ENCODE measurements at regions not wholly inside any gene's neighbourhood (a gene's known extent, or its start where the extent isn't known, plus 50 kb on each side); places are given as distances from the start of the nearest gene placed in this dataset.

DNA sequence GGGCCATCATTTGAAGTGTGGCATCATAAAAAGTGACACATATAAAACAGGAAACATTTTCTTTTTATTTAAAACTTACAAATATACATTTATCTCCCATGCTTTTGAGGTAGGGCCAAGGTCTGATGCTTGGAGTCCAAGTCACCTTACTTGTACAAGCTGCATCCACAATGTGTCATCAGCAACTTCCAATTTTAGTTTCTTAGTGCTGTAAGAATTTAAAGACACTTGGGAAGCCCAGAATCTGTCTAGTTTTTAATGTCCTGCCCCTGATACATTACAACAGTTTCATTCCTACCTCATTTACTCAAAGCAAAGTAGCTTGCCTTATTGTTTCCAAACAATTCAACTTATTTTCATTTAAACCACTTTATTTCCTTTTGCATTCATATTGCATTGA is 297.7 kb downstream of the MTX2 start:
- POLR2A ChIA-PET: interaction anchor here (1.5 kb wide), 1 partner anchor 13 kb away, joined by 6 read pairs; no protein-coding TSS in a partner anchor
- CTCF ChIA-PET: no interaction called here
- DNase-seq (ENCODE audit: extremely low spot score): no peak
- no peak for TF ChIP-seq BHLHE40 (IDR thresholded peaks at IDR 0.05; ENCODE audit: borderline replicate concordance)
- TF ChIP-seq SUZ12 (IDR thresholded peaks at IDR 0.05): no peak
- TF ChIP-seq, protein P1, sequence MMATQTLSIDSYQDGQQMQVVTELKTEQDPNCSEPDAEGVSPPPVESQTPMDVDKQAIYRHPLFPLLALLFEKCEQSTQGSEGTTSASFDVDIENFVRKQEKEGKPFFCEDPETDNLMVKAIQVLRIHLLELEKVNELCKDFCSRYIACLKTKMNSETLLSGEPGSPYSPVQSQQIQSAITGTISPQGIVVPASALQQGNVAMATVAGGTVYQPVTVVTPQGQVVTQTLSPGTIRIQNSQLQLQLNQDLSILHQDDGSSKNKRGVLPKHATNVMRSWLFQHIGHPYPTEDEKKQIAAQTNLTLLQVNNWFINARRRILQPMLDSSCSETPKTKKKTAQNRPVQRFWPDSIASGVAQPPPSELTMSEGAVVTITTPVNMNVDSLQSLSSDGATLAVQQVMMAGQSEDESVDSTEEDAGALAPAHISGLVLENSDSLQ (IDR thresholded peaks at IDR 0.05): no peak
- no peak for TF ChIP-seq LEF1 (IDR thresholded peaks at IDR 0.05; ENCODE audit: borderline replicate concordance)
- TF ChIP-seq ZNF384 (IDR thresholded peaks at IDR 0.05): no peak
- no peak for TF ChIP-seq HDGF (IDR thresholded peaks at IDR 0.05; ENCODE audit: borderline replicate concordance)
- no peak for TF ChIP-seq FOXM1 (IDR thresholded peaks at IDR 0.05; ENCODE audit: borderline replicate concordance)
- TF ChIP-seq ARNT (IDR thresholded peaks at IDR 0.05): no peak
- no peak for TF ChIP-seq NFRKB (IDR thresholded peaks at IDR 0.05)

DNA sequence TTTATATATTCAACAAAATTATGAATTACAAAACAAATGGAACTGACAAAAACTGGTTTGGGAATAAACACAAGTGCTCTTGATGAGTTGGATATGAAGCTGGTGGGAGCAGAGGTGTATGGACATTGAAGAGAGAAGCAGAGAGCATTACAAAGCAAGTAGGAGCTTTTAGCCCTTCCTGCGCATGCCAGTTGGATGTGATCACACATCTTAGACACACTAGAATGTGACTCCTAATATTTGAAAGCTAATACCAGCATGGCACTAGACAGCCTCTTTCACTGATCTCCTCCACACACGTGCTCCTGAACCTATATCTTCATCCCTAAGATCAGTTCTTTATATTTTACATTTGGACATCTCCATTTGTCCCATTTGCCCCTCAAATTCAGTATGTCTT is 298.1 kb downstream of the MTX2 start:
- POLR2A ChIA-PET: interaction anchor here (1.5 kb wide), 1 partner anchor 13 kb away, joined by 6 read pairs; no protein-coding TSS in a partner anchor

DNA sequence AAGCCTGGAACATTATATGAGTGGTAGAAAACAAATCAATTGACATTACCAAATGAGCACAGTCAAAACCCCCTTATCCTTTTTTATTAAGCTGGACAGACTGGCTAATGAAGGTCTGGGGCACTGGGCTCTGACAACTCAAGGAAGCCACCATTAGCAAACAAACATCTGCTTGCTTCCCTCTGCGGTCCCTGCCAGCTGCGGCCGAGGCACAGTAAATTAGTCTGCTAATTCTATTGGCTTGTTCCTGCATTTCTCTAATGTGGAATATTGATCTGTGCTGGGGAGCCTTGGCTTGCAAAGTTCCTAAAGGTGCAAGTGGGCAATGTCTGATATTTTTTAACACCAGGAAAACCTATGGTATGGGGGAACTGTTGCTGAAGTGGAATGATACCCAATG is 300.3 kb downstream of the MTX2 start:
- ChIA-PET CTCF (no interaction called here), POLR2A (no interaction called here)
- no peak for TF ChIP-seq ARNT (IDR thresholded peaks at IDR 0.05)
- TF ChIP-seq BHLHE40 (IDR thresholded peaks at IDR 0.05; ENCODE audit: borderline replicate concordance): no peak
- no peak for TF ChIP-seq NFRKB (IDR thresholded peaks at IDR 0.05)
- no peak for TF ChIP-seq TARDBP (IDR thresholded peaks at IDR 0.05)
- DNase-seq (ENCODE audit: extremely low spot score): no peak

More for the DNA sequence above, 298.1 kb downstream of the MTX2 start:
- TF ChIP-seq LEF1 (IDR thresholded peaks at IDR 0.05; ENCODE audit: borderline replicate concordance) (no peak), L3MBTL2 (conservative IDR thresholded peaks at IDR 0.05) (no peak), ZNF384 (IDR thresholded peaks at IDR 0.05) (no peak), ARNT (IDR thresholded peaks at IDR 0.05) (no peak), TARDBP (IDR thresholded peaks at IDR 0.05) (no peak), SUZ12 (IDR thresholded peaks at IDR 0.05) (no peak), BHLHE40 (IDR thresholded peaks at IDR 0.05; ENCODE audit: borderline replicate concordance) (no peak)
- DNase-seq (ENCODE audit: extremely low spot score): no peak
- CTCF ChIA-PET: no interaction called here

DNA sequence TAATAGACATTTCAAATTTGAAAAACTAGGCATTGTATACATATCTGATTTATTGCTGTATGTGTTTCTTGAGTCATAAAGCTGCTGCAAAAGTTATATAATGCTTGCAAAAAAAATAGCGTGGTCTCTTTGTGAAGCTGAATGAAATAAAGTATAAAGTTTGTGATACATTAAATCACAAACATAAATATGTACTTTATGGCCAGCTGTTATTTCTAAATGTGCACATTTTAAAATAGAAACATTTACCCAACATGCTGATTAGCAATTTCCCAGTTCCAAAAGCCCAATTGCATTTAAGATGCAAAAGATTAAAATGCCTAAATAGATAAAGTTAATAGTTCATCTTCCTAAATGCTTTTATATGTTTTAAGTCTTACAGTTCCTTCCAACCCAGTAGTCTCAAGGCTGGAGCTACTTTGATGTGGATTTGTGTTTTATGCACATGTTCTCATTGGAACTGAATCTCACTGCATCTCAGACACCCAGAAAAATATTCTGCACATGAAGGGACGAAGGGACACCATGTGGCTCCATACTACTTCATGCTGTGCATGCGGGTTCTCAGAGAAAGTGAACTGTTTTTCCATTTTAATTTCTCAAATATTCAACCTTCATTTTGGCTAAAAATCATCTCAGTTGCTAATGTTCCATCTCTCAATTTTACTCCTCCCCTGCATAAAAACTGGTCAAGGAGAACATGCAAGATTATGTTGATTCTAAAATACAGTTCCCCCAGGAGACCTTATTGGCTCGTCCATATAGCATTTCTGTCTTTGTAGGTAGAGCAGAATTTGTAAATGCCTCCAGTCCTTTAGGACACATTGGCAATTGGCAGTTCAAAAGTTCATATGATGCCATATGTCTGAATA is 304.6 kb downstream of the MTX2 start:
- no peak for TF ChIP-seq ELF4 (IDR thresholded peaks at IDR 0.05)
- TF ChIP-seq TARDBP (IDR thresholded peaks at IDR 0.05): no peak
- no peak for TF ChIP-seq CTBP1 (IDR thresholded peaks at IDR 0.05; ENCODE audit: borderline replicate concordance)
- ChIA-PET CTCF (interaction anchor here (1.1 kb wide), 1 partner anchor 19 kb away, joined by 3 read pairs; no protein-coding TSS in a partner anchor), POLR2A (interaction anchor here (1.0 kb wide), 1 partner anchor 110 kb away, joined by 3 read pairs; no protein-coding TSS in a partner anchor)
- DNase-seq (ENCODE audit: extremely low spot score): no peak

DNA sequence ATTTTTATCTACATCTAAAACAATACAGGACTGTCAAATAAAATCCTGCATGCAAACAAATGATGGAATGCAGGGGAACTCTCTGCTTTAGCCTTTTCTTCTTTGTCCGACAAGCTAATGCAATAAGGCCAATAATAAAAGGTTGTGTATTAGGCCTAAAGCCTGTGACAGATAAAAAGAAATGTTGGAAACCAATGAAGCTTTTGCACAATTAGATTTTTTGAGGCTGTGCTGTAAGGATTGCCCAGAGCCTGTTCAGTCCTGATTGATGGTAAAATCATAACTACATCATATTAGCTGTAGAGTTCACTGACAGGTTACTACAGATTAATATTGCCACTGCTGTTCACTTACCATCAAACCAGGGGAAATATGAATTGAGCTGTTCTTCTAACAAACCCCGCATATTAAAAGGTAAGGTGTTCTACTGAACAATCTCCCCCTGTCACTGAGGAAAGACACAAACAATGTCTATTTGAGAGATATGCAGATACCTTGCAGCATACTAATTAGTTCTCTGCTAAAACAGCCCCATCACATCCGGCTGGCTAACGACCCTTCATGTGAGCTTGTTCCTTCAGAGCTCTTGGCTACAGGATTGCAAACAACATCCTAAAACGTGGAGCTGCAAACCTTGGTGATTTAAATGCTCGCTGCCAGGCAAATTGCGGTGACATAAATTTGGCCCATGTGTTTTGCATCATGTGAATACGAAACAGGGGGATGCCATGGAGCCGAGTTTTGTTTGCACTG is 305.4 kb downstream of the MTX2 start:
- CTCF ChIA-PET: no interaction called here

DNA sequence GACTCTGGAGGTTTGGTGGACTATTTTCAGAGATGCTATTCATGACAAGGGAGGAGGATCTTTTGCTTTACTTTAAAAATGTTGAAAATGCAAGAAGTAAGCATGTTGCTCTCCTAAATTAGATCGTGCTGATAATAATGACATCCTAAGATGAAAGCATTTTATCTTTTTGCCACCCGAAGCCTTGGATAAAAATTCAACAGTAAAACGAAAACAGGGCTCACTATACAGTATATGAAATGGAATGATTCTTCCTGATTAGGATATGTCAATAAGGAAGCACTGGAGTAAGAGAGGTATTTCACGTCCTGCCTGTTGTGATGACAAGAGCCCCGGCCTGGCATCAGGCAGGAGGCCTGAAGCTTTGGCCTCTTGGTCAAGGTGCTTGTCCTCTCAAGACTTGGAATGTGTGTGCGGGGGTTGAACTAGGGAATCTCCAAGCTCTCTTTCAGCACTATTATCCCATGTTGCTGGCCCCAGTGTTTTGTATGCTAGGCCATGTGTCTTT is 306.0 kb downstream of the MTX2 start:
- no peak for DNase-seq (ENCODE audit: extremely low spot score)
- CTCF ChIA-PET: no interaction called here
- TF ChIP-seq L3MBTL2 (conservative IDR thresholded peaks at IDR 0.05): no peak
- no peak for TF ChIP-seq BHLHE40 (IDR thresholded peaks at IDR 0.05; ENCODE audit: borderline replicate concordance)
- TF ChIP-seq FOXM1 (IDR thresholded peaks at IDR 0.05; ENCODE audit: borderline replicate concordance): no peak
- TF ChIP-seq, protein P1 (IDR thresholded peaks at IDR 0.05): no peak
- no peak for TF ChIP-seq FOXA1 (IDR thresholded peaks at IDR 0.05)
- no peak for TF ChIP-seq SUZ12 (IDR thresholded peaks at IDR 0.05)
- no peak for TF ChIP-seq SP1 (IDR thresholded peaks at IDR 0.05)
- TF ChIP-seq CTBP1 (IDR thresholded peaks at IDR 0.05; ENCODE audit: borderline replicate concordance): no peak
- POLR2A ChIA-PET: no interaction called here

More for the DNA sequence above, 305.4 kb downstream of the MTX2 start:
- no peak for TF ChIP-seq CTBP1 (IDR thresholded peaks at IDR 0.05; ENCODE audit: borderline replicate concordance)
- no peak for TF ChIP-seq ARNT (IDR thresholded peaks at IDR 0.05)
- TF ChIP-seq FOXK2 (IDR thresholded peaks at IDR 0.05): no peak
- TF ChIP-seq LEF1 (IDR thresholded peaks at IDR 0.05; ENCODE audit: borderline replicate concordance): no peak
- TF ChIP-seq ZNF384 (IDR thresholded peaks at IDR 0.05): no peak
- TF ChIP-seq NFRKB (IDR thresholded peaks at IDR 0.05): no peak
- no peak for TF ChIP-seq ELF4 (IDR thresholded peaks at IDR 0.05)
- no peak for TF ChIP-seq HDGF (IDR thresholded peaks at IDR 0.05; ENCODE audit: borderline replicate concordance)
- no peak for TF ChIP-seq BHLHE40 (IDR thresholded peaks at IDR 0.05; ENCODE audit: borderline replicate concordance)
- TF ChIP-seq, protein P1 (IDR thresholded peaks at IDR 0.05): no peak
- no peak for TF ChIP-seq TARDBP (IDR thresholded peaks at IDR 0.05)
- no peak for TF ChIP-seq SP1 (IDR thresholded peaks at IDR 0.05)
- TF ChIP-seq L3MBTL2 (conservative IDR thresholded peaks at IDR 0.05): no peak
- TF ChIP-seq SUZ12 (IDR thresholded peaks at IDR 0.05): no peak
- POLR2A ChIA-PET: interaction anchor here (1.0 kb wide), 1 partner anchor 111 kb away, joined by 3 read pairs; no protein-coding TSS in a partner anchor
- no peak for DNase-seq (ENCODE audit: extremely low spot score)

Data from HEK293T (cell line).